Muscle layer of colon (tissue), 2 donors: ENCODE measurements at regions not wholly inside any gene's neighbourhood (a gene's known extent, or its start where the extent isn't known, plus 50 kb on each side); places are given as distances from the start of the nearest gene placed in this dataset.
"Not testable (repeated sequence)": the region's sequence is repeated elsewhere in the genome, so short reads cannot be mapped to it uniquely, and the experiment has no call there.

ENCODE experiments used
- H3K27ac ChIP-seq: one replicate; pipeline ENCODE4 v1.7.0; 2013; ENCODE audit warnings: low read depth, mild to moderate bottlenecking, low read length, moderate library complexity
- H3K27me3 ChIP-seq, 2 donors: one replicate each; pipeline ENCODE4 v1.7.0; 2013; ENCODE audit warnings: low read length in 2 of 2, mild to moderate bottlenecking in 2 of 2; ENCODE audit not compliant: insufficient read depth in 2 of 2, control insufficient read depth in 1 of 2
- H3K36me3 ChIP-seq: one replicate; pipeline ENCODE4 v1.7.0; 2013; ENCODE audit warnings: mild to moderate bottlenecking, low read length; ENCODE audit not compliant: insufficient read depth
- H3K4me1 ChIP-seq: one replicate; pipeline ENCODE4 v1.7.0; 2013; ENCODE audit warnings: mild to moderate bottlenecking, low read length; ENCODE audit not compliant: insufficient read depth
- H3K4me3 ChIP-seq, 2 donors: one replicate each; pipeline ENCODE4 v1.7.0; 2013; ENCODE audit warnings: low read length in 2 of 2, low read depth in 1 of 2, mild to moderate bottlenecking in 1 of 2, moderate library complexity in 1 of 2
- H3K9ac ChIP-seq: one replicate; pipeline ENCODE4 v1.7.0; 2013; ENCODE audit warnings: low read length
- H3K9me3 ChIP-seq: one replicate; pipeline ENCODE4 v1.7.0; 2013; ENCODE audit warnings: mild to moderate bottlenecking, low read length
- donor health status: abdominal sarcoma.
- donor health status: Adenocarcinoma of cecum.

- not testable (repeated sequence) for H3K27me3 ChIP-seq, H3K4me1 ChIP-seq, H3K4me3 ChIP-seq, H3K27ac ChIP-seq, H3K36me3 ChIP-seq, H3K9me3 ChIP-seq, H3K9ac ChIP-seq
Measured at GRCh38 chr14:106365371-106365770, 839.0 kb downstream of the TMEM121 start.

GRCh38 chr14:106365894-106366293, 839.5 kb downstream of the TMEM121 start:
- not testable (repeated sequence) for H3K27me3 ChIP-seq, H3K36me3 ChIP-seq, H3K4me3 ChIP-seq, H3K9me3 ChIP-seq, H3K4me1 ChIP-seq, H3K27ac ChIP-seq, H3K9ac ChIP-seq

- not testable (repeated sequence) for H3K27me3 ChIP-seq, H3K9me3 ChIP-seq, H3K4me1 ChIP-seq, H3K36me3 ChIP-seq, H3K9ac ChIP-seq, H3K27ac ChIP-seq, H3K4me3 ChIP-seq
Measured at GRCh38 chr14:106366971-106367370, 840.6 kb downstream of the TMEM121 start.

GRCh38 chr14:106369456-106369855, 843.1 kb downstream of the TMEM121 start:
- not testable (repeated sequence) for H3K36me3 ChIP-seq

GRCh38 chr14:106372870-106373652, 846.7 kb downstream of the TMEM121 start:
- H3K4me1 ChIP-seq = no peaks in the 10 kb centered on the region
- no peak overlapping the region for H3K4me3 ChIP-seq
- no peak overlapping the region for H3K9ac ChIP-seq
- H3K27me3 ChIP-seq = no peaks in the 10 kb centered on the region
- no peaks in the 10 kb centered on the region for H3K36me3 ChIP-seq
- H3K9me3 ChIP-seq = no peaks in the 10 kb centered on the region
- no peak overlapping the region for H3K27ac ChIP-seq

More at GRCh38 chr14:106369456-106369855, 843.1 kb downstream of the TMEM121 start:
- H3K27me3 ChIP-seq, H3K27ac ChIP-seq, H3K9ac ChIP-seq, H3K4me3 ChIP-seq, H3K9me3 ChIP-seq, H3K4me1 ChIP-seq: not testable (repeated sequence)

GRCh38 chr14:106373653-106374110, 847.3 kb downstream of the TMEM121 start:
- H3K36me3 ChIP-seq, H3K4me3 ChIP-seq, H3K27ac ChIP-seq, H3K9me3 ChIP-seq, H3K27me3 ChIP-seq, H3K4me1 ChIP-seq, H3K9ac ChIP-seq: not testable (repeated sequence)

- Histone ChIP-seq H3K27me3 (no peaks in the 10 kb centered on the region), H3K4me3 (no peak overlapping the region), H3K9me3 (no peaks in the 10 kb centered on the region), H3K9ac (no peak overlapping the region), H3K27ac (no peak overlapping the region), H3K4me1 (no peaks in the 10 kb centered on the region), H3K36me3 (no peaks in the 10 kb centered on the region)
Measured at GRCh38 chr14:106377432-106377831, 851.0 kb downstream of the TMEM121 start.

GRCh38 chr14:106378191-106378590, 851.8 kb downstream of the TMEM121 start:
- H3K4me3 ChIP-seq = no peak overlapping the region
- H3K27me3 ChIP-seq = no peaks in the 10 kb centered on the region
- H3K9me3 ChIP-seq = no peaks in the 10 kb centered on the region
- H3K9ac ChIP-seq = no peak overlapping the region
- no peak overlapping the region for H3K27ac ChIP-seq
- no peaks in the 10 kb centered on the region for H3K36me3 ChIP-seq
- H3K4me1 ChIP-seq = no peaks in the 10 kb centered on the region

- H3K4me3 ChIP-seq = no peak overlapping the region
- no peaks in the 10 kb centered on the region for H3K27me3 ChIP-seq
- no peaks in the 10 kb centered on the region for H3K4me1 ChIP-seq
- H3K27ac ChIP-seq = no peak overlapping the region
- no peak overlapping the region for H3K9ac ChIP-seq
- H3K9me3 ChIP-seq = no peaks in the 10 kb centered on the region
- no peaks in the 10 kb centered on the region for H3K36me3 ChIP-seq
Measured at GRCh38 chr14:106380740-106381139, 854.4 kb downstream of the TMEM121 start.

- H3K36me3 ChIP-seq, H3K4me3 ChIP-seq, H3K9ac ChIP-seq, H3K27ac ChIP-seq, H3K9me3 ChIP-seq, H3K27me3 ChIP-seq, H3K4me1 ChIP-seq: not testable (repeated sequence)
Measured at GRCh38 chr14:106389186-106389585, 862.8 kb downstream of the TMEM121 start.

- Histone ChIP-seq H3K36me3 (no peaks in the 10 kb centered on the region), H3K27ac (no peak overlapping the region), H3K9ac (no peak overlapping the region), H3K4me1 (no peaks in the 10 kb centered on the region), H3K27me3 (no peaks in the 10 kb centered on the region), H3K4me3 (no peak overlapping the region), H3K9me3 (no peaks in the 10 kb centered on the region)
Measured at GRCh38 chr14:106390401-106390800, 864.0 kb downstream of the TMEM121 start.

GRCh38 chr14:106390947-106391346, 864.6 kb downstream of the TMEM121 start:
- Histone ChIP-seq H3K27me3 (no peaks in the 10 kb centered on the region), H3K9ac (no peak overlapping the region), H3K9me3 (no peaks in the 10 kb centered on the region), H3K27ac (no peak overlapping the region), H3K36me3 (no peaks in the 10 kb centered on the region), H3K4me1 (no peaks in the 10 kb centered on the region), H3K4me3 (no peak overlapping the region)
